Peyer's patch (tissue), 4 donors: ENCODE measurements at regions not wholly inside any gene's neighbourhood (a gene's known extent, or its start where the extent isn't known, plus 50 kb on each side); places are given as distances from the start of the nearest gene placed in this dataset.
"Not testable (repeated sequence)": the region's sequence is repeated elsewhere in the genome, so short reads cannot be mapped to it uniquely, and the experiment has no call there.

Source experiments
- DNase-seq, 3 donors: peaks; one replicate each; pipeline ENCODE4 v3.0.0-alpha.2; 2017 to 2019
- H3K27ac ChIP-seq, 4 donors: fragments of 200-600 bp; sonication (generic); one replicate each; pipeline ENCODE4 v1.5.1; 2016 to 2019
- H3K27me3 ChIP-seq, 2 donors: fragments of 200-600 bp; sonication (generic); one replicate each; pipeline ENCODE4 v1.5.1; 2019
- H3K36me3 ChIP-seq, 3 donors: fragments of 200-600 bp; sonication (generic); one replicate each; pipeline ENCODE4 v1.5.1; 2016 to 2019
- H3K4me1 ChIP-seq, 4 donors: fragments of 200-600 bp; sonication (generic); one replicate each; pipeline ENCODE4 v1.5.1; 2016 to 2019
- H3K4me3 ChIP-seq, 4 donors: fragments of 200-600 bp; sonication (generic); 1 replicate in 3 of 4; 2 replicates in 1 of 4; pipeline ENCODE4 v1.5.1; 2016 to 2019; ENCODE audit warnings: mild to moderate bottlenecking in 1 of 4
- H3K9me3 ChIP-seq, 4 donors: fragments of 200-600 bp; sonication (generic); one replicate each; pipeline ENCODE4 v1.5.1; 2016 to 2019; ENCODE audit warnings: mild to moderate bottlenecking in 1 of 4
- CTCF ChIP-seq, 6 experiments: fragments of 450-650 bp in 4 of 6; fragments of 200-600 bp in 2 of 6; sonication (generic) in 1 of 6; IDR thresholded peaks; one replicate each; pipeline ENCODE4 v1.5.1; 2017 to 2019; ENCODE audit warnings: antibody characterized with exemption in 6 of 6, mild to moderate bottlenecking in 3 of 6, moderate library complexity in 1 of 6
- POLR2A ChIP-seq, 2 donors: fragments of 450-650 bp; IDR thresholded peaks; one replicate each; pipeline ENCODE4 v1.5.1; 2017; ENCODE audit warnings: antibody characterized with exemption in 2 of 2, mild to moderate bottlenecking in 2 of 2, moderate library complexity in 2 of 2

GRCh38 chr7:142636751-142637150, 112.5 kb upstream of the PRSS1 start:
- no peak for TF ChIP-seq CTCF (IDR thresholded peaks at IDR 0.05)
- no peak for TF ChIP-seq POLR2A (IDR thresholded peaks at IDR 0.05)
- no peak for DNase-seq

GRCh38 chr7:142636107-142636506, 113.2 kb upstream of the PRSS1 start:
- H3K4me3 ChIP-seq, H3K27me3 ChIP-seq, H3K9me3 ChIP-seq, H3K27ac ChIP-seq, DNase-seq, H3K36me3 ChIP-seq, H3K4me1 ChIP-seq: not testable (repeated sequence)

More at GRCh38 chr7:142636751-142637150, 112.5 kb upstream of the PRSS1 start:
- Histone ChIP-seq H3K4me3 (no peak overlapping the region), H3K4me1 (no peaks in the 10 kb centered on the region), H3K27ac (peak overlapping the region in 1 of 4 donors; percentile 17), H3K27me3 (no peaks in the 10 kb centered on the region), H3K36me3 (no peaks in the 10 kb centered on the region), H3K9me3 (no peaks in the 10 kb centered on the region)

- Histone ChIP-seq H3K4me3 (no peak overlapping the region), H3K9me3 (no peaks in the 10 kb centered on the region)
Observed at GRCh38 chr7:142632271-142633134, 116.8 kb upstream of the PRSS1 start.

GRCh38 chr7:142629588-142630260, 119.5 kb upstream of the PRSS1 start:
- no peak for TF ChIP-seq CTCF (IDR thresholded peaks at IDR 0.05)
- H3K9me3 ChIP-seq = no peaks in the 10 kb centered on the region
- DNase-seq = no peak
- H3K27ac ChIP-seq = no peak overlapping the region
- no peaks in the 10 kb centered on the region for H3K4me1 ChIP-seq
- H3K4me3 ChIP-seq = no peak overlapping the region
- no peaks in the 10 kb centered on the region for H3K36me3 ChIP-seq
- no peaks in the 10 kb centered on the region for H3K27me3 ChIP-seq

More at GRCh38 chr7:142632271-142633134, 116.8 kb upstream of the PRSS1 start:
- peak; percentile 54 to 79 (median 57) for DNase-seq
- no peak overlapping the region for H3K27ac ChIP-seq
- TF ChIP-seq CTCF (IDR thresholded peaks at IDR 0.05) = peak; percentile 57 to 77 (median 66)
- no peak for TF ChIP-seq POLR2A (IDR thresholded peaks at IDR 0.05)
- no peaks in the 10 kb centered on the region for H3K4me1 ChIP-seq
- no peaks in the 10 kb centered on the region for H3K27me3 ChIP-seq
- no peaks in the 10 kb centered on the region for H3K36me3 ChIP-seq

GRCh38 chr7:142628945-142629344, 120.3 kb upstream of the PRSS1 start:
- no peaks in the 10 kb centered on the region for H3K36me3 ChIP-seq
- H3K9me3 ChIP-seq = no peaks in the 10 kb centered on the region
- no peaks in the 10 kb centered on the region for H3K27me3 ChIP-seq
- H3K4me3 ChIP-seq = no peak overlapping the region
- TF ChIP-seq CTCF (IDR thresholded peaks at IDR 0.05) (no peak), POLR2A (IDR thresholded peaks at IDR 0.05) (no peak)
- no peaks in the 10 kb centered on the region for H3K4me1 ChIP-seq
- H3K27ac ChIP-seq = no peak overlapping the region
- no peak for DNase-seq

GRCh38 chr7:142627223-142627622, 122.0 kb upstream of the PRSS1 start:
- not testable (repeated sequence) for H3K27me3 ChIP-seq, H3K36me3 ChIP-seq, H3K27ac ChIP-seq, H3K4me3 ChIP-seq, H3K9me3 ChIP-seq, DNase-seq, H3K4me1 ChIP-seq
